HK-2 (cell line): ENCODE measurements at regions not wholly inside any gene's neighbourhood (a gene's known extent, or its start where the extent isn't known, plus 50 kb on each side); places are given as distances from the start of the nearest gene placed in this dataset.
"Not testable (repeated sequence)": the region's sequence is repeated elsewhere in the genome, so short reads cannot be mapped to it uniquely, and the experiment has no call there.

ENCODE experiments used
- DNase-seq: peaks from one replicate; pipeline ENCODE4 v3.0.0-alpha.2; 2018; ENCODE audit not compliant: unreplicated experiment

- no peak for DNase-seq
Observed at GRCh38 chr18:5720132-5720531, 175.2 kb downstream of the TMEM200C start.

- DNase-seq = no peak
Observed at GRCh38 chr18:5717256-5717655, 173.5 kb upstream of the EPB41L3 start.

- DNase-seq = no peak
Observed at GRCh38 chr18:5710676-5711075, 166.9 kb upstream of the EPB41L3 start.

GRCh38 chr18:5710235-5710634 lies 166.4 kb upstream of the EPB41L3 start:
- no peak for DNase-seq

GRCh38 chr18:5709476-5710095 lies 165.8 kb upstream of the EPB41L3 start:
- no peak for DNase-seq

GRCh38 chr18:5707586-5707985 lies 163.8 kb upstream of the EPB41L3 start:
- no peak for DNase-seq

- no peak for DNase-seq
Observed at GRCh38 chr18:5705393-5705792, 161.6 kb upstream of the EPB41L3 start.

- no peak for DNase-seq
Observed at GRCh38 chr18:5704847-5705246, 161.1 kb upstream of the EPB41L3 start.

- DNase-seq = not testable (repeated sequence)
Observed at GRCh38 chr18:5702016-5702415, 158.2 kb upstream of the EPB41L3 start.

GRCh38 chr18:5693699-5694294 lies 150.0 kb upstream of the EPB41L3 start:
- no peak for DNase-seq

GRCh38 chr18:5678779-5679406 lies 135.1 kb upstream of the EPB41L3 start:
- DNase-seq = no peak

GRCh38 chr18:5678278-5678677 lies 134.5 kb upstream of the EPB41L3 start:
- no peak for DNase-seq

GRCh38 chr18:5673616-5674015 lies 129.8 kb upstream of the EPB41L3 start:
- no peak for DNase-seq

GRCh38 chr18:5669585-5669984 lies 125.8 kb upstream of the EPB41L3 start:
- DNase-seq = no peak

- DNase-seq = no peak
Observed at GRCh38 chr18:5668087-5668715, 124.4 kb upstream of the EPB41L3 start.

GRCh38 chr18:5667356-5667755 lies 123.6 kb upstream of the EPB41L3 start:
- DNase-seq = no peak

- DNase-seq = no peak
Observed at GRCh38 chr18:5662586-5663090, 118.8 kb upstream of the EPB41L3 start.

- DNase-seq = no peak
Observed at GRCh38 chr18:5661179-5661578, 117.4 kb upstream of the EPB41L3 start.

- DNase-seq = no peak
Observed at GRCh38 chr18:5653802-5654201, 110.0 kb upstream of the EPB41L3 start.

- no peak for DNase-seq
Observed at GRCh38 chr18:5651736-5652135, 107.9 kb upstream of the EPB41L3 start.

- DNase-seq = no peak
Observed at GRCh38 chr18:5649439-5649838, 105.6 kb upstream of the EPB41L3 start.

GRCh38 chr18:5646739-5647138 lies 102.9 kb upstream of the EPB41L3 start:
- no peak for DNase-seq

GRCh38 chr18:5643288-5643687 lies 99.5 kb upstream of the EPB41L3 start:
- DNase-seq = no peak
